ENCODE measurements at regions not wholly inside any gene's neighbourhood (a gene's known extent, or its start where the extent isn't known, plus 50 kb on each side); places are given as distances from the start of the nearest gene placed in this dataset.

GRCh38 chr14:22487401-22487800, 101.6 kb downstream of the DAD1 start:
- no peak overlapping the region for H2BK5ac ChIP-seq (ENCODE audit: low read depth, low read length, poor library complexity, severe bottlenecking)
- TF ChIP-seq MXI1 (IDR thresholded peaks at IDR 0.05; ENCODE audit: borderline replicate concordance, low read depth, low read length) (no peak), MAZ (IDR thresholded peaks at IDR 0.05; ENCODE audit: borderline replicate concordance, low read depth, low read length) (no peak), RCOR1 (IDR thresholded peaks at IDR 0.05; ENCODE audit: insufficient replicate concordance, low read length) (no peak), MAFK (IDR thresholded peaks at IDR 0.05; ENCODE audit: low read depth, low read length) (no peak), CEBPB (IDR thresholded peaks at IDR 0.05; ENCODE audit: low read depth, low read length) (no peak), RAD21 (IDR thresholded peaks at IDR 0.05; ENCODE audit: low read length) (no peak), POLR2A (IDR thresholded peaks at IDR 0.05; ENCODE audit: low read depth, low read length) (no peak), NFE2L2 (IDR thresholded peaks at IDR 0.05; ENCODE audit: low read depth, low read length) (no peak), BHLHE40 (IDR thresholded peaks at IDR 0.05; ENCODE audit: low read depth, low read length) (no peak), FOS (IDR thresholded peaks at IDR 0.05; ENCODE audit: low read depth, low read length) (no peak), SMC3 (IDR thresholded peaks at IDR 0.05; ENCODE audit: low read depth, low read length) (no peak), RFX5 (IDR thresholded peaks at IDR 0.05; ENCODE audit: low read depth, low read length) (no peak), USF2 (IDR thresholded peaks at IDR 0.05; ENCODE audit: low read depth, low read length) (no peak), CHD1 (IDR thresholded peaks at IDR 0.05; ENCODE audit: low read depth, low read length) (no peak)
- TF ChIP-seq, protein P1, sequence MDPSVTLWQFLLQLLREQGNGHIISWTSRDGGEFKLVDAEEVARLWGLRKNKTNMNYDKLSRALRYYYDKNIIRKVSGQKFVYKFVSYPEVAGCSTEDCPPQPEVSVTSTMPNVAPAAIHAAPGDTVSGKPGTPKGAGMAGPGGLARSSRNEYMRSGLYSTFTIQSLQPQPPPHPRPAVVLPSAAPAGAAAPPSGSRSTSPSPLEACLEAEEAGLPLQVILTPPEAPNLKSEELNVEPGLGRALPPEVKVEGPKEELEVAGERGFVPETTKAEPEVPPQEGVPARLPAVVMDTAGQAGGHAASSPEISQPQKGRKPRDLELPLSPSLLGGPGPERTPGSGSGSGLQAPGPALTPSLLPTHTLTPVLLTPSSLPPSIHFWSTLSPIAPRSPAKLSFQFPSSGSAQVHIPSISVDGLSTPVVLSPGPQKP (IDR thresholded peaks at IDR 0.05; ENCODE audit: borderline replicate concordance, low read depth, low read length) = no peak
- TF ChIP-seq, protein P2, sequence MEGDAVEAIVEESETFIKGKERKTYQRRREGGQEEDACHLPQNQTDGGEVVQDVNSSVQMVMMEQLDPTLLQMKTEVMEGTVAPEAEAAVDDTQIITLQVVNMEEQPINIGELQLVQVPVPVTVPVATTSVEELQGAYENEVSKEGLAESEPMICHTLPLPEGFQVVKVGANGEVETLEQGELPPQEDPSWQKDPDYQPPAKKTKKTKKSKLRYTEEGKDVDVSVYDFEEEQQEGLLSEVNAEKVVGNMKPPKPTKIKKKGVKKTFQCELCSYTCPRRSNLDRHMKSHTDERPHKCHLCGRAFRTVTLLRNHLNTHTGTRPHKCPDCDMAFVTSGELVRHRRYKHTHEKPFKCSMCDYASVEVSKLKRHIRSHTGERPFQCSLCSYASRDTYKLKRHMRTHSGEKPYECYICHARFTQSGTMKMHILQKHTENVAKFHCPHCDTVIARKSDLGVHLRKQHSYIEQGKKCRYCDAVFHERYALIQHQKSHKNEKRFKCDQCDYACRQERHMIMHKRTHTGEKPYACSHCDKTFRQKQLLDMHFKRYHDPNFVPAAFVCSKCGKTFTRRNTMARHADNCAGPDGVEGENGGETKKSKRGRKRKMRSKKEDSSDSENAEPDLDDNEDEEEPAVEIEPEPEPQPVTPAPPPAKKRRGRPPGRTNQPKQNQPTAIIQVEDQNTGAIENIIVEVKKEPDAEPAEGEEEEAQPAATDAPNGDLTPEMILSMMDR (conservative IDR thresholded peaks at IDR 0.05; ENCODE audit: low read depth, low read length) = no peak
- no peak overlapping the region for H4K5ac ChIP-seq (ENCODE audit: low read depth, low read length)
- H3K14ac ChIP-seq (replicated peaks; ENCODE audit: low read depth, low read length) = no peak overlapping the region
- no peak overlapping the region for H3K4me2 ChIP-seq (ENCODE audit: low read depth, low read length)
- H2BK15ac ChIP-seq (ENCODE audit: low read depth, low read length) = no peak overlapping the region
- WGBS, 2 experiments (ENCODE audit: extremely low coverage in 2 of 2, insufficient read length in 1 of 2) = 100% methylated on average over 1 of the region's 1 CpG; no CpG with 5 or more reads in 1 of the 2 experiments
- H2AK5ac ChIP-seq (ENCODE audit: low read depth, low read length) = no peak overlapping the region
- dilution Hi-C loops (cut with HindIII; ENCODE audit: low sequenced_read_pairs, unreplicated experiment) (no loop called here), in situ Hi-C loops (cut with MboI; ENCODE audit: low sequenced_read_pairs) (no loop called here), intact Hi-C loops (cut with micrococcal nuclease) (no loop called here)
- ChIA-PET POLR2A (ENCODE audit: unreplicated experiment) (no interaction called here), CTCF (no interaction called here)
- H3K4me3 ChIP-seq (ENCODE audit: insufficient read depth, low read depth, low read length) = no peak overlapping the region
- H3K36me3 ChIP-seq (ENCODE audit: control insufficient read depth, insufficient read depth, low read length) = no peaks in the 10 kb centered on the region
- no peak overlapping the region for H3K27ac ChIP-seq (ENCODE audit: insufficient read depth, low read length)
- H3K4me1 ChIP-seq (ENCODE audit: control insufficient read depth, insufficient read depth, low read length) = no peaks in the 10 kb centered on the region
- no TSS peak for BruUV-seq (replicated peaks)
- no peak overlapping the region for H2AFZ ChIP-seq (replicated peaks; ENCODE audit: low read length, poor library complexity)
- no peak overlapping the region for H2BK20ac ChIP-seq (ENCODE audit: low read depth, low read length)
- H3K9me1 ChIP-seq (ENCODE audit: insufficient read depth, low read length) = no peaks in the 10 kb centered on the region
- H3K56ac ChIP-seq (ENCODE audit: extremely low read depth, insufficient read depth, low read length) = no peak overlapping the region
- no peak overlapping the region for H2AK9ac ChIP-seq (replicated peaks; ENCODE audit: low read depth, low read length, poor library complexity)
- H3K4ac ChIP-seq (ENCODE audit: low read depth, low read length) = no peak overlapping the region
- H3K18ac ChIP-seq (ENCODE audit: low read depth, low read length) = no peak overlapping the region
- no peaks in the 10 kb centered on the region for H4K20me1 ChIP-seq (ENCODE audit: insufficient read depth, low read length)
- ATAC-seq (ENCODE audit: low read depth) (no peak), DNase-seq (no peak)
- no peaks in the 10 kb centered on the region for H3K9me3 ChIP-seq (ENCODE audit: control insufficient read depth, insufficient read depth, low read length)
- H4K91ac ChIP-seq (ENCODE audit: insufficient read depth, low read depth, low read length) = no peak overlapping the region
- H4K8ac ChIP-seq (ENCODE audit: low read depth in 2 of 2, low read length in 2 of 2) = no peak overlapping the region
- no peak overlapping the region for H3K23ac ChIP-seq (ENCODE audit: low read depth, low read length)
- peaks cover 85% of the 10 kb centered on the region for H3K27me3 ChIP-seq (ENCODE audit: control insufficient read depth, insufficient read depth, low read length)
- H3K9ac ChIP-seq (ENCODE audit: low read depth, low read length) = no peak overlapping the region
- no peak overlapping the region for H2BK120ac ChIP-seq (ENCODE audit: low read depth, low read length)
- no peaks in the 10 kb centered on the region for H3K79me1 ChIP-seq (ENCODE audit: low read depth in 1 of 2, low read length in 2 of 2)

Measured in IMR-90 (cell line).